ENCODE measurements at regions not wholly inside any gene's neighbourhood (a gene's known extent, or its start where the extent isn't known, plus 50 kb on each side); places are given as distances from the start of the nearest gene placed in this dataset.

- CTCF ChIA-PET (ENCODE audit: partially characterized antibody): interaction anchor here (0.6 kb wide), 1 partner anchor 353 kb away, joined by 4 read pairs; no protein-coding TSS in a partner anchor
- Histone ChIP-seq H4K20me1 (replicated peaks in 1 of 2; ENCODE audit: control insufficient read depth in 1 of 2, insufficient read depth in 2 of 2, low read length in 2 of 2) (peaks cover 0 to 3% of the 10 kb centered on the region in 2 experiments), H2BK20ac (ENCODE audit: low read length) (no peak overlapping the region), H2BK120ac (replicated peaks; ENCODE audit: low read depth, low read length) (no peak overlapping the region), H3K79me2 (ENCODE audit: control insufficient read depth in 1 of 2, insufficient read depth in 2 of 2, low read length in 2 of 2) (no peaks in the 10 kb centered on the region), H4K8ac (ENCODE audit: extremely low read depth, insufficient read depth, low read length) (no peak overlapping the region), H3K27me3 (replicated peaks in 1 of 4; ENCODE audit: control insufficient read depth in 3 of 4, extremely low read depth in 1 of 4, insufficient read depth in 3 of 4, low read length in 3 of 4) (no peaks in the 10 kb centered on the region; a peak in 2 of 7 replicates), H2AK5ac (ENCODE audit: low read depth, low read length) (no peak overlapping the region), H3K23ac (ENCODE audit: insufficient read length) (no peak overlapping the region), H3K23me2 (ENCODE audit: low read depth, low read length) (no peaks in the 10 kb centered on the region), H3K9me3 (ENCODE audit: insufficient read depth in 2 of 2, low read depth in 1 of 2, low read length in 1 of 2) (no peaks in the 10 kb centered on the region), H3K4me2 (ENCODE audit: insufficient read depth in 1 of 2, low read depth in 2 of 2, low read length in 2 of 2) (no peak overlapping the region), H3K18ac (ENCODE audit: extremely low read depth, low read length) (no peak overlapping the region), H4K91ac (replicated peaks; ENCODE audit: insufficient read length, low read length) (no peak overlapping the region), H3K4me3 (ENCODE audit: extremely low read depth in 1 of 4, insufficient read depth in 2 of 4, low read depth in 3 of 4, low read length in 4 of 4) (no peak overlapping the region), H3K14ac (ENCODE audit: insufficient read length) (no peak overlapping the region), H3K36me3 (ENCODE audit: control insufficient read depth in 2 of 4, insufficient read depth in 4 of 4, low read length in 3 of 4) (no peaks in the 10 kb centered on the region; a peak in 1 of 8 replicates), H2BK12ac (ENCODE audit: low read depth, low read length) (no peak overlapping the region), H3K79me1 (ENCODE audit: low read depth, low read length) (no peaks in the 10 kb centered on the region), H3K56ac (replicated peaks; ENCODE audit: insufficient read length, low read depth, low read length) (no peak overlapping the region), H3K9ac (replicated peaks in 1 of 4; ENCODE audit: extremely low read depth in 1 of 4, low read depth in 3 of 4, low read length in 3 of 4) (no peak overlapping the region), H2BK15ac (ENCODE audit: low read length) (no peak overlapping the region), H3K27ac (ENCODE audit: low read depth, low read length) (no peak overlapping the region), H4K5ac (ENCODE audit: insufficient read length, low read depth, low read length) (no peak overlapping the region), H2BK5ac (ENCODE audit: low read depth, low read length) (no peak overlapping the region), H2AFZ (ENCODE audit: low read length) (no peak overlapping the region), H3K4ac (replicated peaks; ENCODE audit: insufficient read length, low read depth, low read length) (no peak overlapping the region), H3K4me1 (replicated peaks in 1 of 4; ENCODE audit: control insufficient read depth in 3 of 4, insufficient read depth in 4 of 4, low read length in 3 of 4) (peaks cover 0 to 7% (median 3%) of the 10 kb centered on the region in 4 experiments; a peak in 2 of 7 replicates)
- TF ChIP-seq TEAD4 (IDR thresholded peaks at IDR 0.05; ENCODE audit: low read depth, low read length) (no peak), POLR2AphosphoS5 (IDR thresholded peaks at IDR 0.05; ENCODE audit: low read depth, low read length) (peak; percentile 54)
- no peak for DNase-seq (ENCODE audit: low read depth in 1 of 2, low spot score in 2 of 2)
- POLR2A ChIA-PET (ENCODE audit: partially characterized antibody): interaction anchor here (1.1 to 1.3 kb wide), 3 partner anchors 9 to 104 kb away, joined by 3 read pairs; no protein-coding TSS in a partner anchor
- WGBS, 2 experiments (ENCODE audit: extremely low coverage in 1 of 2, insufficient coverage in 1 of 2, insufficient read length in 1 of 2, insufficient replicate concordance in 2 of 2, low coverage in 1 of 2, low lambda C conversion rate in 2 of 2, missing lambda C conversion rate in 1 of 2): 89% methylated on average over 1 of the region's 1 CpG; no CpG with 5 or more reads in 1 of the 2 experiments
- no peak for FAIRE-seq
These were observed 100.2 kb upstream of the CDH11 start for GRCh38 chr16:65222049-65222448.

All from H1 (cell line).